ENCODE measurements at regions not wholly inside any gene's neighbourhood (a gene's known extent, or its start where the extent isn't known, plus 50 kb on each side); places are given as distances from the start of the nearest gene placed in this dataset.

DNA sequence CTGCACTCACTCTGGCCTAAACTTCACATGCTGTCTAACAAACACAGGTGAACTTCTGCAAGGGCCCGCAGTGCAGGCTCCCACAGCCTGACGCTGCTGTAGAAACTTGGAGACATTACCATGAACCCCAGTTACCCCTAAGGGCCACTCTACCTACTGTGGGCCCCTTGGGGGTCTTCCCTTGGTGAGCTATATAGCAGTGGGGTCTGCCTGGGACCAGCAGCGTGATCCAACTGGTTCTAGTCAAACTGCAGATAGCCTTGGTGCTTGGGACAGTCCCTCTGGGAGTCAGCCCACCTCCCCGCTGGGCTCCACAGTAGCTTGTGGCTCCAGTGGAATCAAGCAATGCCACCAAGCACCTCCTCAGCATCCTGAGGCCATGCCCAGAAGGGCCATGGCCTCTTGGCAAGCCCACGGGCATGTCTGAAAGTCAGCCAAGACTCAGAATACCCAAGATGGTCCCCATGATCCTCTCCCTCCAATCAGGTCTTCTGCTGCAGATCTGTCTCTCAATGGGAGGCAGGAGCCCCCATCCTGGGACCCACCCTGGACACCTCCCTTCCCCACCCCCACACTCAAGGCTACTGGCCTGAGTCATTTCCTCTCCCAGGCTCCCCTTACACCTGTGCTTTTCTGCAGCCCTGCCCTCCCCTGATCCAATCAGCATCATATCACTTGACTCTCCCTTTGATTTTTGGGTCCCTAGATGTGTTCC lies 230.0 kb upstream of the IRX1 start:
- no peak for DNase-seq (ENCODE audit: low spot score)
- no peak overlapping the region for H2AFZ ChIP-seq
- peaks cover 5% of the 10 kb centered on the region; the same call in 1 of the 2 replicates for H3K9me2 ChIP-seq (ENCODE audit: insufficient read depth)
- TF ChIP-seq CREB1 (CRISPR knock-in tag; IDR thresholded peaks at IDR 0.05; ENCODE audit: low read depth) (no peak), STAT1 (IDR thresholded peaks at IDR 0.05; ENCODE audit: unreplicated experiment) (no peak), EZH2phosphoT487 (IDR thresholded peaks at IDR 0.05; ENCODE audit: unreplicated experiment) (no peak), EZH2 (IDR thresholded peaks at IDR 0.05; ENCODE audit: low read depth, unreplicated experiment) (no peak)
- TF ChIP-seq, protein P1, sequence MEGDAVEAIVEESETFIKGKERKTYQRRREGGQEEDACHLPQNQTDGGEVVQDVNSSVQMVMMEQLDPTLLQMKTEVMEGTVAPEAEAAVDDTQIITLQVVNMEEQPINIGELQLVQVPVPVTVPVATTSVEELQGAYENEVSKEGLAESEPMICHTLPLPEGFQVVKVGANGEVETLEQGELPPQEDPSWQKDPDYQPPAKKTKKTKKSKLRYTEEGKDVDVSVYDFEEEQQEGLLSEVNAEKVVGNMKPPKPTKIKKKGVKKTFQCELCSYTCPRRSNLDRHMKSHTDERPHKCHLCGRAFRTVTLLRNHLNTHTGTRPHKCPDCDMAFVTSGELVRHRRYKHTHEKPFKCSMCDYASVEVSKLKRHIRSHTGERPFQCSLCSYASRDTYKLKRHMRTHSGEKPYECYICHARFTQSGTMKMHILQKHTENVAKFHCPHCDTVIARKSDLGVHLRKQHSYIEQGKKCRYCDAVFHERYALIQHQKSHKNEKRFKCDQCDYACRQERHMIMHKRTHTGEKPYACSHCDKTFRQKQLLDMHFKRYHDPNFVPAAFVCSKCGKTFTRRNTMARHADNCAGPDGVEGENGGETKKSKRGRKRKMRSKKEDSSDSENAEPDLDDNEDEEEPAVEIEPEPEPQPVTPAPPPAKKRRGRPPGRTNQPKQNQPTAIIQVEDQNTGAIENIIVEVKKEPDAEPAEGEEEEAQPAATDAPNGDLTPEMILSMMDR (conservative IDR thresholded peaks at IDR 0.05; ENCODE audit: low read depth in 2 of 2), result no peak
- H3K4me1 ChIP-seq (ENCODE audit: insufficient read depth), result no peaks in the 10 kb centered on the region
- H3K9me3 Mint-ChIP-seq, result peaks cover 3% of the 10 kb centered on the region; the same call in 1 of the 3 replicates
- no peak overlapping the region for H3K4me3 Mint-ChIP-seq
- no peaks in the 10 kb centered on the region for H4K20me1 ChIP-seq (replicated peaks; ENCODE audit: insufficient read depth)
- no peak overlapping the region for H3K27ac Mint-ChIP-seq
- H3K27me3 Mint-ChIP-seq (ENCODE audit: insufficient read depth, low read depth, poor library complexity), result peaks cover 2% of the 10 kb centered on the region
- H3K4me1 Mint-ChIP-seq, result peaks cover 3% of the 10 kb centered on the region; the same call in 1 of the 3 replicates
- H3K27me3 ChIP-seq (ENCODE audit: insufficient read depth), result no peaks in the 10 kb centered on the region
- H3K36me3 Mint-ChIP-seq (ENCODE audit: low read depth), result no peaks in the 10 kb centered on the region
- H3K79me2 ChIP-seq (replicated peaks; ENCODE audit: insufficient read depth), result no peaks in the 10 kb centered on the region
- no peak overlapping the region for H3K4me2 ChIP-seq
- no peak overlapping the region for H3K4me3 ChIP-seq
- no peaks in the 10 kb centered on the region for H3F3A ChIP-seq (replicated peaks; ENCODE audit: low read depth)
- H3K36me3 ChIP-seq (ENCODE audit: insufficient read depth), result no peaks in the 10 kb centered on the region
- H3K27ac ChIP-seq (ENCODE audit: low read depth), result no peak overlapping the region
- ATAC-seq, result no peak

DNA sequence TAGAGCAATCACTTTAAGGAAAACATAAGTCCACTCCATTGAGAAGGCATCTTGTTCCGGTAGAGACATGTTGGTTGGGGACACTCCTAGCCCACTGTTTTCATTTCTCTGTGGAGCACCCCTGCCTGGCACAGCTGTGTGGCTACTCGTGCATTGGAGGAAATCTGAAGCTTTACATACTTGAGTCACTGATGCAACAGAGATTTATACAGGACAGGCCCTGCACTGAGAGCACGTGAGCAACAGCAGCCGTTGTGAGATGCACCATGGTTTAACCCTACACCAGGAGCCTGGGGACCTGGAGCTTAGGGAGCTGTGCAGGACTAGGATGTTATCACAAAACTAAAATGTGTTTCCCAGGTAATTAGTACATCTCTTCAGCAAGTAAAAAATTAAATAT lies 230.7 kb upstream of the IRX1 start:
- H3K4me1 Mint-ChIP-seq, result peaks cover 3% of the 10 kb centered on the region; the same call in 1 of the 3 replicates
- peaks cover 2% of the 10 kb centered on the region for H3K27me3 Mint-ChIP-seq (ENCODE audit: insufficient read depth, low read depth, poor library complexity)

More for the DNA sequence above, 230.7 kb upstream of the IRX1 start:
- H3K4me1 ChIP-seq (ENCODE audit: insufficient read depth), result no peaks in the 10 kb centered on the region
- H3K9me2 ChIP-seq (ENCODE audit: insufficient read depth), result peaks cover 5% of the 10 kb centered on the region; the same call in 1 of the 2 replicates
- Mint-ChIP-seq H3K9me3 (peaks cover 7% of the 10 kb centered on the region), H3K36me3 (ENCODE audit: low read depth) (no peaks in the 10 kb centered on the region), H3K4me3 (no peak overlapping the region), H3K27ac (no peak overlapping the region)
- no peak for DNase-seq (ENCODE audit: low spot score)
- ATAC-seq, result no peak
- TF ChIP-seq, protein P2, sequence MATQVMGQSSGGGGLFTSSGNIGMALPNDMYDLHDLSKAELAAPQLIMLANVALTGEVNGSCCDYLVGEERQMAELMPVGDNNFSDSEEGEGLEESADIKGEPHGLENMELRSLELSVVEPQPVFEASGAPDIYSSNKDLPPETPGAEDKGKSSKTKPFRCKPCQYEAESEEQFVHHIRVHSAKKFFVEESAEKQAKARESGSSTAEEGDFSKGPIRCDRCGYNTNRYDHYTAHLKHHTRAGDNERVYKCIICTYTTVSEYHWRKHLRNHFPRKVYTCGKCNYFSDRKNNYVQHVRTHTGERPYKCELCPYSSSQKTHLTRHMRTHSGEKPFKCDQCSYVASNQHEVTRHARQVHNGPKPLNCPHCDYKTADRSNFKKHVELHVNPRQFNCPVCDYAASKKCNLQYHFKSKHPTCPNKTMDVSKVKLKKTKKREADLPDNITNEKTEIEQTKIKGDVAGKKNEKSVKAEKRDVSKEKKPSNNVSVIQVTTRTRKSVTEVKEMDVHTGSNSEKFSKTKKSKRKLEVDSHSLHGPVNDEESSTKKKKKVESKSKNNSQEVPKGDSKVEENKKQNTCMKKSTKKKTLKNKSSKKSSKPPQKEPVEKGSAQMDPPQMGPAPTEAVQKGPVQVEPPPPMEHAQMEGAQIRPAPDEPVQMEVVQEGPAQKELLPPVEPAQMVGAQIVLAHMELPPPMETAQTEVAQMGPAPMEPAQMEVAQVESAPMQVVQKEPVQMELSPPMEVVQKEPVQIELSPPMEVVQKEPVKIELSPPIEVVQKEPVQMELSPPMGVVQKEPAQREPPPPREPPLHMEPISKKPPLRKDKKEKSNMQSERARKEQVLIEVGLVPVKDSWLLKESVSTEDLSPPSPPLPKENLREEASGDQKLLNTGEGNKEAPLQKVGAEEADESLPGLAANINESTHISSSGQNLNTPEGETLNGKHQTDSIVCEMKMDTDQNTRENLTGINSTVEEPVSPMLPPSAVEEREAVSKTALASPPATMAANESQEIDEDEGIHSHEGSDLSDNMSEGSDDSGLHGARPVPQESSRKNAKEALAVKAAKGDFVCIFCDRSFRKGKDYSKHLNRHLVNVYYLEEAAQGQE (IDR thresholded peaks at IDR 0.05; ENCODE audit: unreplicated experiment), result no peak
- TF ChIP-seq, protein P1 (conservative IDR thresholded peaks at IDR 0.05; ENCODE audit: low read depth in 2 of 2), result no peak
- no peak for TF ChIP-seq STAT1 (IDR thresholded peaks at IDR 0.05; ENCODE audit: unreplicated experiment)
- no peak for TF ChIP-seq JUNB (IDR thresholded peaks at IDR 0.05; ENCODE audit: unreplicated experiment)
- no peak for TF ChIP-seq NANOG (IDR thresholded peaks at IDR 0.05; ENCODE audit: borderline replicate concordance)
- no peak for TF ChIP-seq ZNF114 (CRISPR knock-in tag; IDR thresholded peaks at IDR 0.05)
- TF ChIP-seq, protein P3, sequence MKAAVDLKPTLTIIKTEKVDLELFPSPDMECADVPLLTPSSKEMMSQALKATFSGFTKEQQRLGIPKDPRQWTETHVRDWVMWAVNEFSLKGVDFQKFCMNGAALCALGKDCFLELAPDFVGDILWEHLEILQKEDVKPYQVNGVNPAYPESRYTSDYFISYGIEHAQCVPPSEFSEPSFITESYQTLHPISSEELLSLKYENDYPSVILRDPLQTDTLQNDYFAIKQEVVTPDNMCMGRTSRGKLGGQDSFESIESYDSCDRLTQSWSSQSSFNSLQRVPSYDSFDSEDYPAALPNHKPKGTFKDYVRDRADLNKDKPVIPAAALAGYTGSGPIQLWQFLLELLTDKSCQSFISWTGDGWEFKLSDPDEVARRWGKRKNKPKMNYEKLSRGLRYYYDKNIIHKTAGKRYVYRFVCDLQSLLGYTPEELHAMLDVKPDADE (IDR thresholded peaks at IDR 0.05), result no peak
- TF ChIP-seq POLR2AphosphoS5 (IDR thresholded peaks at IDR 0.05; ENCODE audit: low read depth), result no peak
- no peak for TF ChIP-seq EZH2 (IDR thresholded peaks at IDR 0.05; ENCODE audit: low read depth, unreplicated experiment)
- H4K20me1 ChIP-seq (replicated peaks; ENCODE audit: insufficient read depth), result no peaks in the 10 kb centered on the region
- H2AFZ ChIP-seq, result no peak overlapping the region
- no peaks in the 10 kb centered on the region for H3F3A ChIP-seq (replicated peaks; ENCODE audit: low read depth)
- no peak overlapping the region for H3K4me2 ChIP-seq
- no peaks in the 10 kb centered on the region for H3K79me2 ChIP-seq (replicated peaks; ENCODE audit: insufficient read depth)
- H3K27ac ChIP-seq (ENCODE audit: low read depth), result no peak overlapping the region
- H3K4me3 ChIP-seq, result no peak overlapping the region
- no peaks in the 10 kb centered on the region for H3K27me3 ChIP-seq (ENCODE audit: insufficient read depth)
- H3K36me3 ChIP-seq (ENCODE audit: insufficient read depth), result no peaks in the 10 kb centered on the region
